NCI-H1436 (cell line): ENCODE measurements at regions not wholly inside any gene's neighbourhood (a gene's known extent, or its start where the extent isn't known, plus 50 kb on each side); places are given as distances from the start of the nearest gene placed in this dataset.
"Not testable (repeated sequence)": the region's sequence is repeated elsewhere in the genome, so short reads cannot be mapped to it uniquely, and the experiment has no call there.

Experiments
- DNase-seq: peaks from one replicate; lab custom pipeline; 2025; lab: John Stamatoyannopoulos, UW

GRCh38 chr13:53101883-53102282 is 73.3 kb downstream of the OLFM4 start:
- DNase-seq, result no peak

GRCh38 chr13:53104136-53104535 is 75.5 kb downstream of the OLFM4 start:
- DNase-seq, result no peak

DNA sequence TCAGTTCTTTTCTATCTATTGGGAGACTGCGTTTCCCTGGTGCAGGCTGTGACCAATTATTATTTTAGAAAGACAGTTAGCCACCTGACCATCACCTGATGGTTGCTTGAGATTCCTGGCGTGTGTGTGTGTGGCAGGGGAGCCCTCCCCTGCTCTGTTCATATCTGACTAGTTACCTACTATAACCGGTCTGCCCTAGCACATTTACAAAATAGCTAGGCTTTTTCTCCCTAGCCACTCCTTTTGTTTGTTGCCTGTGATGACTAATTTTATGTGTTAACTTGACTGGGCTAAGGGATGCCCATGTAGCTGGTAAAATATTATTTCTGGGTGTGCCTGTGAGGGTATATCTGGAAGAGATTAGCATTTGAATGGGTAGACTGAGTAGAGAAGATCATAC is 76.9 kb downstream of the OLFM4 start:
- no peak for DNase-seq

DNA sequence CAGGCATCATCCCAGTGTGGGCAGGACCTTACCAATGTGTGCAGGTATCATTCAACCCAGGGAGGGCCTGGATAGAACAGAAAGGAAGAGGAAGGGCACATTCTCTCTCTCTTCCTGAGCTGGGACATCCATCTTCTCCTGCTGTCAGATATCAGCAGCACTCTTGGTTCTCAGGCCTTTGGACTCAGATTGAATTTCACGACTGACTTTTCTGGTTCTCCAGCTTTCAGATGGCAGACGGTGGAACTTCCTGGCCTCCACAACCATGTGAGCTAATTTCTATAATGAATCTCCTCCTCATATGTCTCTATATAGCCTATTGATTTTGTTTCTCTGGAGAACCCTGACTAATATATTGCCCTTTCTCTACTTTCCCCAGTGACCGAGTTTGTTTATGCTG is 77.3 kb downstream of the OLFM4 start:
- DNase-seq, result no peak

- DNase-seq, result no peak
These were observed 81.6 kb downstream of the OLFM4 start for GRCh38 chr13:53110181-53110580.

GRCh38 chr13:53110614-53111013 is 82.0 kb downstream of the OLFM4 start:
- DNase-seq, result no peak

DNA sequence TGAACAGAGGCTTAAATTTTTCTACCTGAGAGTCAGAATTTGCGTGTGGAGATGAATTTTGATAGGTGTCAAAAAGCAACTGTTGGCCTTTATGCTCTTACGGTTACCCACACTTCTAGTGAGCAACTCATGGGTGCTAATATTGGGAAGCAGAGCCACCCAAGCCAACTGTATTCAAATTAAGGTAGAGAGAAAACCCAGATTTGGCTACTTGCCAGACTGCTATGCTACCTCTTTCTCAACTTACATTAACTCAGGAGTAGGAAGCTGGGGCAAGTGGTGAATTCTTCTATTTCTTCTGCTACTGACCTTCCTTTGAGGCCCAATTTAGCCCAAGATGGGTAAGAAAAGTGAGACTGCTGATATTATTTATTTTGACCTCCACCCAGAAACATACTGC is 83.9 kb downstream of the OLFM4 start:
- peak; percentile 59 for DNase-seq

- not testable (repeated sequence) for DNase-seq
These were observed 88.4 kb downstream of the OLFM4 start for GRCh38 chr13:53117048-53117447.

- no peak for DNase-seq
These were observed 92.6 kb downstream of the OLFM4 start for GRCh38 chr13:53121131-53121773.

GRCh38 chr13:53121919-53122318 is 93.3 kb downstream of the OLFM4 start:
- no peak for DNase-seq

GRCh38 chr13:53123536-53123935 is 94.9 kb downstream of the OLFM4 start:
- DNase-seq, result no peak

DNA sequence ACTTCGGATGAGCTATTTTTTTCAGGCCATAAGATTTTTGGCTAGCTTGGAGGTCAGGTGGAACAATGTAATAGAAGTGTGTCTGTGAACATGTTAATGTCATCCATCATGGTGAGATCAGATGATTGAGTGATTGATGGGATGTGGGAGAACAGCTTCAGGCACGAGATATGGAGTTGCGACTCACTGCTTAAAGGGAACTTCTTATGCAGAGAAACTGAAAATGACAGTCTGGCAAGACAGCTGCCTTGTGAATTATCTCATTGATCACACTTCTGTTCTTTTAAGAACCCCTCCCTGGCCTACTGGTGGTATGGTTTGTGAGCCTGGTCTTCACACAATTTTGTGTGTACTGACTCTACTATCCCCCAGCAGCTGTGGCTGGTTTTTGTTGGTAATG is 96.0 kb downstream of the OLFM4 start:
- no peak for DNase-seq

DNA sequence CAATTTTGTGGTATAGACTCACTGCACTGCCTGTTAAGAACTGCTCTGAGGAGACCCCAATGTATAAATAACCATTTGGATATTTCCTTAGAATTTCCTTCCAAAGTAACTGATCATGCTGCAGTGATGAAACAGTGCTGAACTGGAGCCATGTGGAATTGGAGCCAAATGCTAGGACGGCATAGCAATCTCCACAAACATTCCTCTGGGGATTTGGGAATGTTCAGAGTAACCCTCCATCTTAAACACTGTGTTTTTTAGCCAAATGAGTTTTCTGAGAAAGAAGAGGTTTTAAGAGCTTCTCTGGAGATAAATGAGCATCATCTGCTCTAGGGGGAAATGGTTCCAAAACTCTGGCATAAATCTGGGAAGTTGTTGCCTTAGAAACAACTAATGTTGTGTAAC is 98.2 kb downstream of the OLFM4 start:
- no peak for DNase-seq

- no peak for DNase-seq
These were observed 98.8 kb downstream of the OLFM4 start for GRCh38 chr13:53127373-53127772.

DNA sequence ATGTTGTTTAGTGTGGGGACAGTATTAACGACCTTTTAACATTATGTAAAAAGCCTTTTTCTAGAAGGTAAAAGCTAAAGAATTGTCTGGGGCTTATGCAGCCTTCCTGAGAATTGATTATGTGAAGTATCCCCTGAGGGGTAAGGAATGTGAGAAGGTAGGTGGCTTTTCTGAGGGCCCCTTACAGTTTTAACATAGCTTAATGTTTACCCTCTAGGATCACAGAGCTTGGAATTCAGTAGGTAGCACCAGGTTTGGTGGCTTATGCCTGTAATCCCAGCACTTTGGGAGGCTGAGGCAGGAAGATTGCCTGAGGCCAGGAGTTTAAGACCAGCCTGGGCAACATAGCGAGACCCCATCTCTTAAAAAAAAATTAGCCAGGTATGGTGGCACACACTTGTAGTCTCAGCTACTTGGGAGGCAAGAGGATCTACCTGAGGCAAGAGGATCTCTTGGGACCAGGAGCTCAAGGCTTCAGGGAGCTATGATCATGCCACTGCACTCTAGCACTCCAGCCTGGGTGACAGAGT is 101.3 kb downstream of the OLFM4 start:
- no peak for DNase-seq

- DNase-seq, result no peak
These were observed 102.7 kb downstream of the OLFM4 start for GRCh38 chr13:53131361-53131760.

DNA sequence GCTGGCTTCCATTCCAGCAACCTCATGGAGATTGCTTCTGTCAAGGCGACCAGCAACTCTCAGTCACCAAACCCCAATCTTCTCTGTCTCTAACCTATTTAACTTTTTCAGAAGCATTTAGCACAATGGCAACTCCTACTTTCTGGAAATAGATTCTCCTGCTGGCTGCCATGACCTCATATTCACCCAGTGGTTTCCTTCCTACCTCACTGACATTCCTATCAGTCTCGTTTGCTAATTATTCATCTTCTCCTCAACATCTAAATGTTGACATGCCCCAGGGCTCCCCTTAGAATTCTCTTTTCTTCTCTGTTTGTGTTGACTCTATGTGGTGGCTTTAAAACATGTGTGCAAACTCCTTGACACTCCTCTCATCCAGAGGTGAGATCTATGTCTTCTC is 106.7 kb downstream of the OLFM4 start:
- DNase-seq, result no peak

- DNase-seq, result no peak
These were observed 108.1 kb downstream of the OLFM4 start for GRCh38 chr13:53136554-53137215.

DNA sequence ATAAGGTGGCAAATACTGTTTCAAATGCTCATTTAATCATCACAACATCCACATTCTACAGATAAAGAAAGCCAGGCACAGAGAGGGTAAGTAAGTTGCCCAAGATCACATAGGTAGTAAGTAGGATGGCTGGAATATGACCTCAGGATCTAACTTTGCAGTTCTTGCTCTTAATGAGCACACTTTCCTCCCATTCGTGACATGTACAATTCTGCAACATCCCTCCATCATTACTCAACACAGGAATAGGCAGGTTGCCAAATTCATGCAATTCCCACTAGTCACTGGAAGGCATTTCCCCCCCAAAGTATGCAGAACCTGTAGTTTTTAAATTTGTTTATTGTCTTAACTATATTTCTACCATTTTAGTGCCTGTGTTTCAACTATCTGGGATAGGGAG is 109.2 kb downstream of the OLFM4 start:
- no peak for DNase-seq

- no peak for DNase-seq
These were observed 109.9 kb downstream of the OLFM4 start for GRCh38 chr13:53138376-53139036.

GRCh38 chr13:53141336-53141735 is 112.7 kb downstream of the OLFM4 start:
- no peak for DNase-seq

DNA sequence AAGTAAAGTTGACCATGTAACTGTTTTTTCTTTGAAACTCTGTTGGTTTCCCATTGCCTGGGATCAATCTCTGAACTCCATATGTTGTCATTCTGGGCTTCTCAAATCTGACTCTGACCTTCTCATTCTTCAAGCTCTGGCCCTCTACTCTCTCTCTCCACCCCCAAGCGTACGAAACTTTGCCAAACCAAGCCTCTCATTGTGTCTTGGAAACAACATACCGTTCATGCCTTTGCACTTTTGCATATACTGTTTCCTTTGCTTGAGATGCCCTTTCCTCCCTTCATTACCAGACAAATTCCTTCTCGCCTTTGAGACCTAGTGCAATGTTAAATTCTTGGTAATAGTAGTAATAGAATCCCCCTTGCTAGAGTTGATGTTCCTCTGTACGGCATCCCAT is 113.7 kb downstream of the OLFM4 start:
- no peak for DNase-seq

GRCh38 chr13:53143757-53144339 is 115.2 kb downstream of the OLFM4 start:
- no peak for DNase-seq
